ENCODE measurements at regions not wholly inside any gene's neighbourhood (a gene's known extent, or its start where the extent isn't known, plus 50 kb on each side); places are given as distances from the start of the nearest gene placed in this dataset.

GRCh38 chr9:86632537-86632936, 278.3 kb upstream of the TUT7 start:
- H2BK5ac ChIP-seq (ENCODE audit: low read depth, low read length, poor library complexity, severe bottlenecking): no peak overlapping the region
- intact Hi-C loops (cut with micrococcal nuclease) (loop anchor here (1.0 kb wide), 1 partner anchor 14 kb away; no protein-coding TSS in a partner anchor), dilution Hi-C loops (cut with HindIII; ENCODE audit: low sequenced_read_pairs, unreplicated experiment) (no loop called here), in situ Hi-C loops (cut with MboI; ENCODE audit: low sequenced_read_pairs) (loop anchor here (10.0 to 25.0 kb wide), 2 partner anchors 305 to 692 kb away; partner anchors contain the start of gene GAS1)
- no peaks in the 10 kb centered on the region for H3K36me3 ChIP-seq (ENCODE audit: control insufficient read depth, insufficient read depth, low read length)
- DNase-seq: no peak
- CTCF ChIA-PET: no interaction called here
- ATAC-seq (ENCODE audit: low read depth): no peak
- no peak overlapping the region for H2BK120ac ChIP-seq (ENCODE audit: low read depth, low read length)
- H3K4me2 ChIP-seq (ENCODE audit: low read depth, low read length): no peak overlapping the region
- no peak overlapping the region for H3K18ac ChIP-seq (ENCODE audit: low read depth, low read length)
- H4K8ac ChIP-seq (ENCODE audit: low read depth in 2 of 2, low read length in 2 of 2): no peak overlapping the region
- no peak overlapping the region for H3K14ac ChIP-seq (replicated peaks; ENCODE audit: low read depth, low read length)
- H3K56ac ChIP-seq (ENCODE audit: extremely low read depth, insufficient read depth, low read length): no peak overlapping the region
- H2AK9ac ChIP-seq (replicated peaks; ENCODE audit: low read depth, low read length, poor library complexity): no peak overlapping the region
- no peak overlapping the region for H3K9ac ChIP-seq (ENCODE audit: low read depth, low read length)
- H3K9me1 ChIP-seq (ENCODE audit: insufficient read depth, low read length): no peaks in the 10 kb centered on the region
- H3K79me1 ChIP-seq (ENCODE audit: low read depth in 1 of 2, low read length in 2 of 2): no peaks in the 10 kb centered on the region
- H3K27me3 ChIP-seq (ENCODE audit: control insufficient read depth, insufficient read depth, low read length): no peaks in the 10 kb centered on the region
- no TSS peak for BruUV-seq (replicated peaks)
- H2AFZ ChIP-seq (replicated peaks; ENCODE audit: low read length, poor library complexity): no peak overlapping the region
- peaks cover 4% of the 10 kb centered on the region; the same call in 1 of the 2 replicates for H3K9me3 ChIP-seq (ENCODE audit: control insufficient read depth, insufficient read depth, low read length)
- H4K20me1 ChIP-seq (ENCODE audit: insufficient read depth, low read length): no peaks in the 10 kb centered on the region
- H3K27ac ChIP-seq (ENCODE audit: insufficient read depth, low read length): no peak overlapping the region
- H3K4ac ChIP-seq (ENCODE audit: low read depth, low read length): no peak overlapping the region
- H2BK15ac ChIP-seq (ENCODE audit: low read depth, low read length): no peak overlapping the region
- POLR2A ChIA-PET (ENCODE audit: unreplicated experiment): no interaction called here
- no peak overlapping the region for H4K5ac ChIP-seq (ENCODE audit: low read depth, low read length)
- no peaks in the 10 kb centered on the region for H3K4me1 ChIP-seq (ENCODE audit: control insufficient read depth, insufficient read depth, low read length)
- H2BK20ac ChIP-seq (ENCODE audit: low read depth, low read length): no peak overlapping the region
- no peak overlapping the region for H3K23ac ChIP-seq (ENCODE audit: low read depth, low read length)
- no peak overlapping the region for H3K4me3 ChIP-seq (ENCODE audit: insufficient read depth, low read depth, low read length)
- H4K91ac ChIP-seq (ENCODE audit: insufficient read depth, low read depth, low read length): no peak overlapping the region
- TF ChIP-seq FOS (IDR thresholded peaks at IDR 0.05; ENCODE audit: low read depth, low read length) (no peak), RFX5 (IDR thresholded peaks at IDR 0.05; ENCODE audit: low read depth, low read length) (no peak), MXI1 (IDR thresholded peaks at IDR 0.05; ENCODE audit: borderline replicate concordance, low read depth, low read length) (no peak), RAD21 (IDR thresholded peaks at IDR 0.05; ENCODE audit: low read length) (no peak), BHLHE40 (IDR thresholded peaks at IDR 0.05; ENCODE audit: low read depth, low read length) (no peak), CEBPB (IDR thresholded peaks at IDR 0.05; ENCODE audit: low read depth, low read length) (no peak), MAZ (IDR thresholded peaks at IDR 0.05; ENCODE audit: borderline replicate concordance, low read depth, low read length) (no peak), CHD1 (IDR thresholded peaks at IDR 0.05; ENCODE audit: low read depth, low read length) (no peak), RCOR1 (IDR thresholded peaks at IDR 0.05; ENCODE audit: insufficient replicate concordance, low read length) (no peak), POLR2A (IDR thresholded peaks at IDR 0.05; ENCODE audit: low read depth, low read length) (no peak), SMC3 (IDR thresholded peaks at IDR 0.05; ENCODE audit: low read depth, low read length) (no peak)
- WGBS, 2 experiments (ENCODE audit: extremely low coverage in 2 of 2, insufficient read length in 1 of 2): 88% methylated on average over 1 of the region's 4 CpGs; no CpG with 5 or more reads in 1 of the 2 experiments
- no peak overlapping the region for H2AK5ac ChIP-seq (ENCODE audit: low read depth, low read length)
